Ishikawa (cell line): ENCODE measurements at regions not wholly inside any gene's neighbourhood (a gene's known extent, or its start where the extent isn't known, plus 50 kb on each side); places are given as distances from the start of the nearest gene placed in this dataset.

Source experiments
- CEBPB ChIP-seq: IDR thresholded peaks from 2 replicates; pipeline ENCODE4 v1.6.1; 2012
- CREB1 ChIP-seq: IDR thresholded peaks from 2 replicates; pipeline ENCODE4 v1.6.1; 2012; ENCODE audit warnings: low read depth
- EGR1 ChIP-seq: IDR thresholded peaks from 2 replicates; pipeline ENCODE4 v1.6.1; 2012
- EP300 ChIP-seq: IDR thresholded peaks from 2 replicates; pipeline ENCODE4 v1.6.1; 2012; ENCODE audit warnings: borderline replicate concordance
- FOXM1 ChIP-seq: IDR thresholded peaks from 2 replicates; pipeline ENCODE4 v1.6.1; 2012; ENCODE audit warnings: low read depth, borderline replicate concordance
- MAX ChIP-seq: IDR thresholded peaks from 2 replicates; pipeline ENCODE4 v1.6.1; 2012
- NFIC ChIP-seq: IDR thresholded peaks from 2 replicates; pipeline ENCODE4 v1.6.1; 2012
- RAD21 ChIP-seq: IDR thresholded peaks from 2 replicates; pipeline ENCODE4 v1.6.1; 2012; ENCODE audit warnings: low read depth
- REST ChIP-seq: IDR thresholded peaks from 2 replicates; pipeline ENCODE4 v1.6.1; 2012; ENCODE audit warnings: low read depth, mild to moderate bottlenecking
- TAF1 ChIP-seq: IDR thresholded peaks from 2 replicates; pipeline ENCODE4 v1.6.1; 2012; ENCODE audit warnings: low read depth, mild to moderate bottlenecking
- TCF12 ChIP-seq: IDR thresholded peaks from 2 replicates; pipeline ENCODE4 v1.6.1; 2012; ENCODE audit warnings: low read depth
- TEAD4 ChIP-seq: IDR thresholded peaks from 2 replicates; pipeline ENCODE4 v1.6.1; 2012
- USF1 ChIP-seq: IDR thresholded peaks from 2 replicates; pipeline ENCODE4 v1.6.1; 2012
- YY1 ChIP-seq: IDR thresholded peaks from 2 replicates; pipeline ENCODE4 v1.6.1; 2012; ENCODE audit warnings: low read depth
- ZBTB7A ChIP-seq: IDR thresholded peaks from 2 replicates; pipeline ENCODE4 v1.6.1; 2012; ENCODE audit warnings: low read depth

GRCh38 chr3:89699229-89699628 lies 591.8 kb downstream of the EPHA3 start:
- no peak for TF ChIP-seq TCF12
- no peak for TF ChIP-seq FOXM1
- no peak for TF ChIP-seq ZBTB7A
- no peak for TF ChIP-seq REST
- TF ChIP-seq CREB1 = no peak
- TF ChIP-seq USF1 = no peak
- no peak for TF ChIP-seq YY1
- TF ChIP-seq EGR1 = no peak

GRCh38 chr3:89699771-89700170 lies 592.4 kb downstream of the EPHA3 start:
- TF ChIP-seq ZBTB7A (no peak), TAF1 (no peak), REST (no peak), TCF12 (no peak), FOXM1 (no peak), TEAD4 (no peak), NFIC (no peak), YY1 (no peak), USF1 (no peak), EGR1 (no peak), EP300 (no peak), CREB1 (no peak), RAD21 (no peak), MAX (no peak), CEBPB (no peak)

- TF ChIP-seq FOXM1 = no peak
- TF ChIP-seq TEAD4 = no peak
- no peak for TF ChIP-seq EGR1
- TF ChIP-seq ZBTB7A = no peak
- TF ChIP-seq EP300 = no peak
- TF ChIP-seq TAF1 = no peak
- TF ChIP-seq YY1 = no peak
- TF ChIP-seq TCF12 = no peak
- no peak for TF ChIP-seq CEBPB
- no peak for TF ChIP-seq REST
- TF ChIP-seq RAD21 = no peak
- no peak for TF ChIP-seq USF1
- TF ChIP-seq CREB1 = no peak
- no peak for TF ChIP-seq MAX
- no peak for TF ChIP-seq NFIC
Observed at GRCh38 chr3:89702404-89702803, 595.0 kb downstream of the EPHA3 start.

GRCh38 chr3:89713196-89713595 lies 605.8 kb downstream of the EPHA3 start:
- TF ChIP-seq EGR1 = no peak
- no peak for TF ChIP-seq CEBPB
- no peak for TF ChIP-seq REST
- no peak for TF ChIP-seq YY1
- no peak for TF ChIP-seq TEAD4
